Stimulated activated CD8-positive, alpha-beta memory T cell treated with anti-CD3 and anti-CD28 coated beads, Interleukin-4, amount 100 ng/mL, for 24 hours (primary cell): ENCODE measurements at regions not wholly inside any gene's neighbourhood (a gene's known extent, or its start where the extent isn't known, plus 50 kb on each side); places are given as distances from the start of the nearest gene placed in this dataset.
"Not testable (repeated sequence)": the region's sequence is repeated elsewhere in the genome, so short reads cannot be mapped to it uniquely, and the experiment has no call there.

ENCODE experiments used
- DNase-seq: peaks from one replicate; pipeline ENCODE4 v3.0.0-alpha.2; 2020; ENCODE audit warnings: low read depth

- no peak for DNase-seq
These were observed 519.5 kb downstream of the PIK3C3 start for GRCh38 chr18:42474577-42474976.

- no peak for DNase-seq
These were observed 520.1 kb downstream of the PIK3C3 start for GRCh38 chr18:42475157-42475556.

GRCh38 chr18:42477267-42477666 lies 522.2 kb downstream of the PIK3C3 start:
- no peak for DNase-seq

GRCh38 chr18:42480441-42480840 lies 525.4 kb downstream of the PIK3C3 start:
- DNase-seq = no peak

GRCh38 chr18:42484648-42485047 lies 529.6 kb downstream of the PIK3C3 start:
- no peak for DNase-seq

- DNase-seq = no peak
These were observed 531.2 kb downstream of the PIK3C3 start for GRCh38 chr18:42486271-42486670.

GRCh38 chr18:42508683-42509296 lies 553.8 kb downstream of the PIK3C3 start:
- DNase-seq = no peak

- DNase-seq = no peak
These were observed 554.8 kb downstream of the PIK3C3 start for GRCh38 chr18:42509750-42510415.

- no peak for DNase-seq
These were observed 555.5 kb downstream of the PIK3C3 start for GRCh38 chr18:42510540-42510939.

- no peak for DNase-seq
These were observed 558.4 kb downstream of the PIK3C3 start for GRCh38 chr18:42513441-42513840.

GRCh38 chr18:42514512-42514911 lies 559.5 kb downstream of the PIK3C3 start:
- DNase-seq = no peak

- DNase-seq = no peak
These were observed 562.9 kb downstream of the PIK3C3 start for GRCh38 chr18:42517896-42518295.

- not testable (repeated sequence) for DNase-seq
These were observed 563.3 kb downstream of the PIK3C3 start for GRCh38 chr18:42518331-42518730.

GRCh38 chr18:42520138-42520537 lies 565.1 kb downstream of the PIK3C3 start:
- no peak for DNase-seq

- DNase-seq = no peak
These were observed 570.9 kb downstream of the PIK3C3 start for GRCh38 chr18:42525905-42526304.

- no peak for DNase-seq
These were observed 572.7 kb downstream of the PIK3C3 start for GRCh38 chr18:42527766-42528165.

- no peak for DNase-seq
These were observed 575.2 kb downstream of the PIK3C3 start for GRCh38 chr18:42530276-42530675.

GRCh38 chr18:42532119-42532518 lies 577.1 kb downstream of the PIK3C3 start:
- no peak for DNase-seq

- DNase-seq = no peak
These were observed 578.1 kb downstream of the PIK3C3 start for GRCh38 chr18:42533009-42533575.

- DNase-seq = no peak
These were observed 578.6 kb downstream of the PIK3C3 start for GRCh38 chr18:42533616-42534015.

GRCh38 chr18:42534313-42534712 lies 579.3 kb downstream of the PIK3C3 start:
- no peak for DNase-seq

- DNase-seq = no peak
These were observed 579.0 kb downstream of the RIT2 start for GRCh38 chr18:42536442-42536841.

- no peak for DNase-seq
These were observed 578.2 kb downstream of the RIT2 start for GRCh38 chr18:42537291-42537690.

GRCh38 chr18:42544901-42545300 lies 570.6 kb downstream of the RIT2 start:
- no peak for DNase-seq
